Fibroblast of the conjunctiva (primary cell): ENCODE measurements at regions not wholly inside any gene's neighbourhood (a gene's known extent, or its start where the extent isn't known, plus 50 kb on each side); places are given as distances from the start of the nearest gene placed in this dataset.
"Not testable (repeated sequence)": the region's sequence is repeated elsewhere in the genome, so short reads cannot be mapped to it uniquely, and the experiment has no call there.

Experiments
- DNase-seq: peaks from one replicate; pipeline ENCODE4 v3.0.0-alpha.2; 2010; ENCODE audit warnings: low read depth

DNA sequence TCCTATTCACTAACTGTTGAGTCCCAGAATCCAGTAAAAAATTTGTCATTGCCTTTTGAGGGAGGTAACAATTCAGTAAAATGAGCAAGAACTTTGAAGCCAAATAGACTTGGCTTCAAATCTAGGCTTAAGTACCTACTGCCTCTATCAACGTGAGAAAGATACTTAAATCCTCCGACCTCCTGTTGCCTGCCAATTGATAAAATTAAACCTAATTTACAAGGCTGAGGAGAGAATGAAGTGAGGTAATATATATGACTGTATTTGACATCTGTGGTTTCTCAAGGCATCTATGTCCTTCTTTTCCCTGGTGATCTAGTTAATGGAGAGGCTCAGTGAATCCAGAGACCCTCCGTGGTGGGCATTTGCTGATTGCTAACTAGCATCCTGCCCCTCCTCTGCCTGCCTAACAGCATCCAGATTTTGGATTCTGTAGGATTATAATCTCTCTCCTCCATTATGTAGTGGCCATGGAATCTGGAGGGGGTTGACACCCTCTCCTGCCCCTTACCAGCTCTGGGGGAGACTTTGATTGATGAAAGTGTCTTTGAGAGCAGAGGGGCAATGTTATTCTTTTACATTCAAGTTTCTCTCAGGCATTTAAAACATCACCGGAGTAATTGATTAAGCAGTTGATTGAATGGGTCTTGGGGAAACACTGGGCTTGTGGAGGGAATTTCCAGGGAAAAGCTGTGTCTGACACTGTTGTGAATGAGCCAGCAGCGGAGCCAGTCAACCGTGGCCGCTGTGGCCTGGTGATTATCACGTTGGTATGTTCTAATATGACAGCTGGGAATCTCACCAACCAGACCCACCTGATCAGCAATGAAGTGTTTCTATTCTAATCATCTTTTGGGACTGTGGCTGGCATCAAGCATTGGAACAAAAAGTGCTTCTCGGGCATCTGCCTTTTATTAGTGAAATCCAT is 140.7 kb upstream of the FAM78B start:
- DNase-seq, result no peak

DNA sequence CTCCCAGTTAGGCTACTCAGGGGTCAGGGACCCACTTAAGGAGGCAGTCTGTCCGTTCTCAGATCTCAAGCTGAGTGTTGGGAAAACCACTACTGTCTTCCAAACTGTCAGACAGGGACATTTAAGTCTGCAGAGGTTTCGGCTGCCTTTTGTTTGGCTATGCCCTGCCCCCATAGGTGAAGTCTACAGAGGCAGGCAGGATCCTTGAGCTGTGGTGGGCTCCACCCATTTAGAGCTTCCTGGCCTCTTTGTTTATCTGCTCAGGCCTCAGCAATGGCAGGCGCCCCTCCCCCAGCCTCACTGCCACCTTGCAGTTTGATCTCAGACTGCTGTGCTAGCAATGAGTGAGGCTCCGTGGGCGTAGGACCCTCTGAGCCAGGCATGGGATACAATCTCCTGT is 149.5 kb upstream of the FAM78B start:
- DNase-seq, result not testable (repeated sequence)

DNA sequence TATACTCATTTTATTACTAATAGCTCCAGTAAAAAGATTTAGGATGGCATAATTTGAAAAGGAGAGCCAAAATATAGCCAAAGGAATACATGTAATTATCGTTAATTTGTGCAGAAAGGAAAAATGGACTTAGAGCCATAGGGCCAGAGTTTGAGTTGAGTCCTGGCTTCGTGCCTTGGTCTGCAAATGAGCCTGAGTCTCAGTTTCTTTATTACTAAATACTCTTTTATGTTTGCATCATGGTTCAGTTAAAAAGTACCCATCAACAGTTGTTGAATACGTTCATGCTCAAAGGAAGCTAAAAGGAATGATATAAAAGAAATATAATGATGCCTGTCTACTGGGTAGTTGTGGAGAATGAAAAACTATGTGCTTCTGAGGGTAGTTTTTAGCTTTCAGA is 155.7 kb upstream of the FAM78B start:
- DNase-seq, result no peak

DNA sequence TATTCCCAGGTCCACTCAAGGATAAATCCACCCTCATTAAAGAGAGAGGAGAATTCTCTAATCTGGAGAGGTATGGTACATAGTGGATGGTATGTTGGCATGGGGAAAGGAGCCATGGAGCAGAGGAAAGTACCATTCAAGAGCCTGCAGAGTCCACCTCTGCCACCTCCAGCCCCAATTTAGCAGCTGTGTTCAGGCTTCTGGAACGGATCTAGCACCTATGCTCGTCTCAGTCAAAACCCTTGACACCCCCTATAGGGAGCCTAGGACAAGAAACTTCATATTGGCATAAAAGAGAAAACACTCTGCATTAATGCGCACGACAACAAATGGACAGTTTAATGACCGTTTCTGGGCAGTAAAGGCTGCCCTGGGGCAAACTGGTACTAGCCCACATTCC is 161.1 kb upstream of the FAM78B start:
- DNase-seq, result no peak

DNA sequence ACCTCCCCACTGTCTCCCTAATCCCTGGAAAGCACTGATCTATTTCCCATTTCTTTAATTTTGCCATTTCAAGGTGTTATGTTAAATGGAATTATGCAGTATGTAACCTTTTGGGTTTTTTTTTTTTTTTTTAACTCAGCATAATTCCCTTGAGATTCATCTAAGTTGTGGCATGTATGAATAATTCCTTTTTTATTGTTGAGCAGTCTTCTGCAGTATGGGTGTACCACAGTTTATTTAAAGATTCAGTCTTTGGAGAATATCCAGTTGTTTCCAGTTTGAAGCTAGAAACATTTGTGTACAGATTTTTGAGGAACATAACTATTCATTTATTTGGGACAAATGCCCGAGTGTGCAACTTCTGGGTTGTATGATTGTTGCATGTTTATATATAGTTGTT is 162.2 kb upstream of the FAM78B start:
- no peak for DNase-seq

DNA sequence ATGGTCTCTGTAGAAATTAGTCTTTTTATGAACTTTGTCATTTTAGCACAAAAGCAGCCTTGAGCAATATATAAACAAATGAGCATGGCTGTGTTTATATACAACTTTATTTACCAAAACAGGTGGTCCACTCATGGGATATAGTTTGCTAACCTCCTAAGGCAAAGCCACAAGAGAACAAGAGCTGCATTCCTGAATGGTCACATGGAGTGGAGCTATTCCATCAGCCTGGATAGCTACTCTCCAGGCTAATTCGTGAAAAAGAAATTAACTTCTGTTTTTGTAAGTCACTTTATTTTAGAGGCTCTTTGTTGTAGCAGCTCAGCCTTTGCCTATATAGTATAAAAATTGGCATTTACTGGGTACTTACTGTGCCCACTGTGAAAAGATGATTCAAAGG is 163.3 kb upstream of the FAM78B start:
- DNase-seq, result no peak

DNA sequence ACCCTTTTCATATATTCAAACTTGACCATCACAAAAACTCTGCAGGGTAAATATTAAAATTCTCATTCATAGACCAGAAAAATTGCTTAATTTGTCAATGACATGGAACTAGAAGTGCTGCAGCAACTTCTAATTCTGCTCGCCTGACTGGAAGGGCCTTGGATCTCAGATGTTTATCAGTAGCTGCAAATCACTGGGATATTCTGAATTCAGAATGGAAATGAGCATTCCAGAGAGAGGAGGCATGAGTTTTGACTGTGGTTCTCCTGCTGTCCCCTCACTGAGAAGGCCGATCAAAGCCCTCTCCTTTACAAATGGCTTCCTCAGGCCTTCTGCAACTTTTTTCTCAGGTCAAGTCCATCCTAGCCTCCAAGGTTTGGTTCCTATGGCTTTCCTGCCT is 171.3 kb upstream of the FAM78B start:
- no peak for DNase-seq

DNA sequence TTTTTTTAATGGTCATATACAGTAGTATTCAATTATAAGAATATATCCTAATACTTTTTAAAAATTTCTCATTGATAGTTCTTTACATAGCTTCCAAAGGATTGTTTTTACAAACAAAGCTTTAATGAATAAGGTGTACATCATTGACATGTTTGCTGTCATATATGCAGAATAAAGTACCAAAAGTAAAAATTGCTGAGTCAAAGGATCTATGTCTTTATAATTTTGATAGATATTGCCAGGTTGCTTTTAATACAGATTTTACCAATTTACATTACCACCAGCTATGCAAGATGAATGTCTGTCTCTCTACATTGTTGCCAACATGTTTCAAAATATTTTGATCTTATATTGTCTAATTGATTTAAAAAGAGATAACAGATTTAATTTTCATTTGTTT is 173.9 kb upstream of the FAM78B start:
- DNase-seq, result no peak

DNA sequence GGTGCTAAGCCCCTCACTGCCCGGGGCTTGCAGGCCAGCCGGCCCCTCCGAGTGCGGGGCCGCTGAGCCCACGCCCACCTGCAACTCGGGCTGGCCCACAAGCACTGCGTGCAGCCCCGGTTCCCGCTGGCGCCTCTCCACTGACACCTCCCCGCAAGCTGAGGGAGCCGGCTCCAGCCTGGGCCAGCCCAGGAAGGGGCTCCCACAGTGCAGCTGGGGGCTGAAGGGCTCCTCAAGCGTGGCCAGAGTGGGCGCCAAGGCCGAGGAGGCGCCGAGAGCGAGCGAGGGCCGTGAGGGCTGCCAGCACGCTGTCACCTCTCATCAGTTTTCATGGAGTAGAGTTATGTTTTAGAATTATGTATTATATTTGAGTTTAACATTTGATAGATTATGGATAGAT is 176.5 kb upstream of the FAM78B start:
- no peak for DNase-seq

DNA sequence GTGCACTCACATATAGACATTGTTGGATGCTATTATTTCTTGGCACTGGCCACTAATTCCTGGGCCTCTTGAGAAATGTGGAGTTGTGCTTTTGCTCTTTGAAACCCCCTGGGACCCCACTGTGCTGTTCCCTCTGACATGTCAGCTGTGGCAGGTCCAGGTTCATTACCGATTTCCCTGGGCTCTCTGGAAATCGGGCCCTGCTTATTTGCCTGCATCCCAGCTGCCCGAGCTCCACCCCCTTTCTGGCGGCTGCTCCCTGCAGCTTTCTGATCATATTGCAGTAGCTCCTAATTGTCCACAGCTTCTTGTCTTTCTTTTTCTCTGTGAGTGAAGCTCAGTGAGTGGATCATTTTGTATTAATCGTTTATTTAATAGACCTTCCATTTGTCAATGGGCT is 183.7 kb upstream of the FAM78B start:
- DNase-seq, result no peak

DNA sequence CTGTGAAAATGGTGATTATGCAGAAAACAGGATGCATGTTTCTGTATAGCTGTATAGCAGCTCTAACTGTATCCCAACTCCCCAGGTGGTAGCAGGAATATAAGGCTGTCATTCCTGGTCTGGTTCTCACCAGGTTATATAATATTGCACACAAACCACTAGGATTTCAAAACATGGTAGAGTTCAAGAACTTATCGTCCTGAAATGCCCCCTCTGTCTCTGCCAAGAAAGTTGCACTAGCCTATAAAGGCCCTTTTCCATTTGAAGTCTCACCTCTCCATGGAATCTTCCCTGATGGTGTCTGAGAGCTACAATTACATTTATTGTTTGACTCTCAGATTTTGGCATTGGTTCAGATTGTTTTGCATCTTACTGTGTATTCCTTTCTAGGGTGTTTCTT is 184.9 kb upstream of the FAM78B start:
- no peak for DNase-seq

DNA sequence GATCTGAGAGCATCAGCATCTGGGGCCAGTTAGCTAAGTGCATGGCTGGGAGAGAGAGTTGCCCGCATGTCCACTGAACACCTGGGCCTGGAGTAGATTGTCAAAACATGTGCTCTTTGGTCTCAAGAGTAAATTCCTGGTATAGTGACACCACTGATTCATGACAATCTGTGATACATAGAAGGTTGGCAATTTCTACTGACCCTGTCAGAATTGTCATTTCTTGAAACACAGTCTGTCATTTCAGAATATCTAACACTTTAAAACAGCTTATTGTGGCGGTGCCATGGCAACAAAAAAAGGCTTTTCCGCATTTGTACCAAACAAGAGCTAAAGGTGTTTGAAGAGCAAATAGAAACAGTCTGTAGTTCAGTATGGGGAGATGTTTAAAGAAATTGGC is 186.4 kb upstream of the FAM78B start:
- DNase-seq, result no peak

DNA sequence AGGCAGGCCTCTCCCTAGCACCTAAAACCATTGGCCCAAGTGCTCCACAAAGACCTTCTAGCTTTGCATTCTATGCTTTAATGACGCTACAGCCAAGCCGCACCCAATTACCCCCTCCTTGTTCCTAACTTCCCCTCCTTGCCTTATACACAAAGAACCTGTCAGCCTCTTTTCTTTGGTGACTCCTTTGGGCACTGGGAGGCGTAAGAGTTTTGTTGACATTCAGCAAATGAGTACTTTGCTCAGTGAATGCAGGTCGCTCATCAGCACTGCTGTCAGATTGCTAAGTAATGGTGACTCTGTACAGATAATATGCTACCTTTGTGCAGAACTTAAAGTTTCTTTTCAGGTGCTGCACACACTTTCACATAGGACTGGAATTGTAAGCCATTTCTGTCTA is 187.6 kb upstream of the FAM78B start:
- no peak for DNase-seq

DNA sequence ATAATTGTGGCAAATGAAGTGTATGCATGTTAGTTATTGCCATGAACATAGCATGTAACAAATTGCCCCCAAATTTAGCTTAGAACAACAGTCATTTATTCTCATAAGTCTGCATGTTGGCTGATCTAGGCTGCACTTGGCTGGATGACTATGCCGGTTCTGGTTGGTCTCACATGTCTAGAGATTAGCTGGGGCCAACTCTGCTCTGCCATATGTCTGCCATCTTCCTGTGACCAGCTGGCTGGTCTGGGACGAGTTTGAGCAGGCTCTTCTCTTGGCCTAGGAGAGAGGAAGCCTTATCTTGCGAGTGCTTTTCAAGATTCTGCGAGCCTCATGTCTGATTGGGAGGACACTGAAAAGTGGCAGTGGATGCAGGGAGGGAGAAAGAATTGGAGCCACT is 198.3 kb upstream of the FAM78B start:
- DNase-seq, result no peak

DNA sequence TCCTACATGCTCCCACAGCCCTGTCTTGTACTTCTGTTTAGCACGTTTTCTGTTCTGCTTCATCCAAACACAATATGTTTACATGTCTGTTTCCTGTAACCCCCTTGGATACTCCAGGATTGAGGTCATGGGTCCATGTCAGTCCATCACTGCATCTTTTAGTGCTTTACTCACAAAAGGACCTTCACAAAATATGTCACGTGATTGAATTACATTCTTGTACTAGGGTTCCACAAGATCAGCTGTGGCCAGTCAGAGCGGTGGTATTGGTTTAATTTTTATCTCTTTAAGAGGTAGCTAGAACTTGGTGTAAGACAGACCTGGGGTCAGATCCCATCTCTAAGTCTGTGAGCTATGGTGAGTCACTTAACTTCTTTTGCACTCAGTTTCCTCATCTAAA is 201.2 kb upstream of the FAM78B start:
- no peak for DNase-seq

DNA sequence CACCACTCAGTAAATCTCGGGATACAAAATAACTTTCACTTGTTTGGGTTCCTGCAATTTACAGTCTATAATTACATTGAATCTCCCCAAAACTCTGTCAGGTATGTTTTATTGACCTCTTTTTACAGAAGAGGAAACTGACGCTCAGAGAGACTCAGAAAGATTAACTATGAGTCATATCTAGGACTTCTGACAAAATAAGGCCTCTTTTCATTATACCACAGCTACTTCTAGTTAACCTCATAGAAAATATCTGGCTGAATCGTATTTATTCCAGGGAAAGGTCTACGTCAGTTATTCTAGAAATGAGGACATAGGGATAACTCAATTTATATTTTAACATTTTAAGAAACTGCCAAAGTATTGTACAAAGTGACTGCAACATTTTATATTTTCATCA is 211.1 kb upstream of the FAM78B start:
- no peak for DNase-seq

DNA sequence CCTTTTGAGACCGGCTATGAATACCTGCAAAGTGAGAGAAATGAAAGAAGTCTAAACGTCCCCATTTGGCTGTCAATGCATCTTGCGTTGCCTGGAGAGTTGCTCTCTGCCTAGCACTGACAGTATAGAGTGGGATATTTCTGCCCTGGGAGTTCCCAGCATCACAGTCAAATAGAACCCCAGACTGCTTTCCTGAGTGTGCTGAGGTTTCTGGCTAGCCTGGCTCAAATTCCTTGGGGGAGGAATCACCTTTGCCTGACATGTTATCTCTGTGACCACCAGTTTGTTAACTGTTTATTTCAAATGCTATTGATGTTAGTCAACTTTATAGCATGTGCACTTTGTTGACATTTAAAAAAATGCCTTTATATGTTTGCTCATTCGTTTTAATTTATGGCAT is 212.0 kb upstream of the FAM78B start:
- no peak for DNase-seq

DNA sequence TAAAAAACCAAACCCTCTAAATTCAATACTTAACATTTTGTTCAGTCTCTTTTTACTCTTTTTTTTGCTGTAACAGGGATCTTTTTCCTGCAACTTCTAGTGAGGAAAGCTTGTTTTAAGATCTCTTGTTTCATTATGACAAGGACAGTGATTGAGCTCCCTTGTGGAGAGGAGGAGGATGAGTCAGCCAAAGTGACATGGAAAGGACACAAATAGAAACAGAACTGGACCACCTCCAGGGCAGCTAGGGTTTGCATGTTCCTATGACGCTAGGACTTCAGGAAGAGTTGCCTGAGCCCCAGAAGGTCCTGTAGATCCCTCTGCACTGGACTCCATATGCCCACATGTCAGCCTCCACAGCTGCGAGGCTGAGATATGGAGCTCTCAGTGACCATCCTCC is 212.6 kb upstream of the FAM78B start:
- no peak for DNase-seq

DNA sequence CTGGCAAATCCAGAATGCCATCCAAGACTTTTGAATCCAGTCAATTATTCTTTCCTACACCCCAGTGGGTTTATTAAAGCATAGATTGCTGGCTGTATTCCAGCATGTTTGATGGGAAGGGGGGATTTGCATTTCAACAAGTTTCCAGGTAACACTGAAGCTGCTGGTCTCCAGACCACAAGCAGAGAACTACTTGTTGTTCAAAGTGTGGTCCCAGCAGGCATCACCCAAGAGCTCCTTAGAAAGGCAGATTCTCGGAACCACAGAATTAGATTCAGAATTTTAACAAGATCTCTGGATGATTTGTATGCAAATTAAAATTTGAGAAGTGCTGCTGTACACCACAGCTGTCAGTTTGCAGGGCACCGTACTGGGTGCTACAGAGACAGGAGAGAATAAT is 216.3 kb upstream of the FAM78B start:
- DNase-seq, result no peak

DNA sequence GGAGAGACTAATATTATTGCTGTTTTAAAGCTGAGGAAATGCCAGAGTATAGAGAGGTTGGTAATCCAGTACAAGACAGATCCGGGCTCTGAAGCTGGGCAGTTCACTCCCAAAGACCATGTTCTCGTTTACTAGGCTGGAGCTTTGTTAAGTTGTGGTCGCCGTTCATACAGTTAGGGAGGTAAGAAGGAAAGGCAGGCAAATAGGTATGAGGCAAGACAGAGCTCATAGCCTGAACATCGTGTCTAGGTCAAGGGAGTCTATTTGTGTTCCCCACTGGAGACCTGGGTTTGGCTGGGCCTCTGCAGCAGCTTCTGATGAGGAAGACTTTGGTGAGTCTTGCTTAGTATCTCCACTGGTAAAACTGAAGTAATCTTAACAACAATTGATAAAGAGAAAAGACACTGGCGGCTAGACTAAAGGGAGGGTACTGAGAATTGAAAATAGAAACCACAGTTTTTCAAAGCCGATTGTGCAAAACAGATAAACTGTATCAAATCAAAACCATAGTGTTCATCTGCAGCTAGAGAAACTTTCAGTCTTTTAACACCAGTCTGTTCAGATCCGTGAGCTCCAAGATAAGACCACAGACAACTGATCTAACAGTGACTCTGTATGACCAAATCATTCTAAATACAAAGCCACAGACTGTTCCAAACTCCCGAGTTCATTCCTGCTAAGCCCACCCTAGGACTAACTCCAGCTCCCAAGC is 217.0 kb upstream of the FAM78B start:
- DNase-seq, result no peak

DNA sequence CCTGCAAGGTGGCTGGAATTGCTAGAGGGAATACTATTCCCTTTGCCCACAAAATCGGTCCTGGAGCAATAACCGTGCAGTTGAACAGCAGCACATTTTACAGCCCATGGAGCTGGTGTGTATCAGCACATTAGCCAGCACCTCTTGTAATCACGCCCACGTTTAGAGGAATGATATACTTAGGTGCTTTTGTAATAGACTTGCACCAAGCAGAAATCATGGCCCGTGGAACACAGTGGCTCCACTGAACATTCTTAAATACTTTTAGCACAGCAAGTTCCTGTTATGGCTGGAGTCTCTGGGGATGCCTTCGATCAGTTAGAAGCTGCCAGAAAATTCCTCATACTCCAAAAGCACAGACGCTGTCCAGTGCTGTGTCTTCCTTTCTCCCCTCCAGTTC is 218.1 kb upstream of the FAM78B start:
- no peak for DNase-seq

DNA sequence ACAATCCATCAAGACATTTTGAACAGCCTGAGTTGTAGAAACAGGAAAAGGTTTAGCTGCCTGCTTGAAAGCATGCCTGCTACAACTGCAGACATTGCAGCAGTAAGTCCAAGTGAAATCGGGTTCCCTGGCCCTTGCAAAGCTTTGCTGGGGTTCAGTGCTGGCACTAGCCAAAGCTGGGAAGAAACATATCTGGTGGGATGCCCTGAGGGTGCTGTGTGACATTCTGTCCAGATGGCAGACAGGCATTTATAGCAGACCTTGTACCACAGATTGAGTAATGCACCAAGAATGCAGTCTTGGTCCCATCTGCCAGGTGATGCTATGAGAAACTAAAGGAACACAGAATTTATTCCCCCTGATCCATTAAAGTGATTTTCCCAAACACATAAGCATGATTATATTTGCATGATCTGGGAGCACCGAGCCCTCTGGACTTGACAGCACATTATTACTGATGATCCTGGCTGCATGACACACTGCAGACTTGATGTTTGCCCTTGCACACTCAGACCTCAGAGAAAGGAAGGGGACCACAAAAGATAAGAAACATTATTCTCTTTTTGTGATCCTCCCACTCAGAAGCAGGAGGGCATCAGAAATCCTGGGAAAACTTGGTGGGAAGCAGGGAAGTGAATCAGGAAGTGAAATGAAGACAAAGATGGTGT is 223.7 kb upstream of the FAM78B start:
- DNase-seq, result no peak
